Smooth muscle cell (in vitro differentiated cells): ENCODE measurements at regions not wholly inside any gene's neighbourhood (a gene's known extent, or its start where the extent isn't known, plus 50 kb on each side); places are given as distances from the start of the nearest gene placed in this dataset.
"Not testable (repeated sequence)": the region's sequence is repeated elsewhere in the genome, so short reads cannot be mapped to it uniquely, and the experiment has no call there.

ENCODE experiments used
- DNase-seq: peaks from one replicate; lab custom pipeline; 2025; ENCODE audit not compliant: unreplicated experiment; lab: John Stamatoyannopoulos, UW
- H2AFZ ChIP-seq: fragments of 200-600 bp; sonication (generic); 2 replicates; pipeline ENCODE4 v1.6.0; 2016; ENCODE audit warnings: antibody characterized with exemption, low read depth, mild to moderate bottlenecking
- H3F3A ChIP-seq: fragments of 200-600 bp; sonication (generic); 2 replicates; pipeline ENCODE4 v1.6.0; 2017; ENCODE audit warnings: antibody characterized with exemption, low read depth
- H3K27ac ChIP-seq: fragments of 200-600 bp; sonication (generic); 2 replicates; pipeline ENCODE4 v1.5.1; 2016; ENCODE audit warnings: low read depth, mild to moderate bottlenecking
- H3K27me3 ChIP-seq: fragments of 200-600 bp; sonication (generic); 2 replicates; pipeline ENCODE4 v1.6.1; 2016; ENCODE audit warnings: low read depth, mild to moderate bottlenecking
- H3K36me3 ChIP-seq: fragments of 200-600 bp; sonication (generic); 2 replicates; pipeline ENCODE4 v1.5.1; 2016; ENCODE audit warnings: low read depth
- H3K4me1 ChIP-seq: fragments of 200-600 bp; sonication (generic); 2 replicates; pipeline ENCODE4 v1.5.1; 2016; ENCODE audit warnings: low read depth
- H3K4me2 ChIP-seq: fragments of 200-600 bp; sonication (generic); 2 replicates; pipeline ENCODE4 v1.6.0; 2016; ENCODE audit warnings: mild to moderate bottlenecking
- H3K4me3 ChIP-seq: fragments of 200-600 bp; sonication (generic); 2 replicates; pipeline ENCODE4 v1.5.1; 2016; ENCODE audit warnings: mild to moderate bottlenecking
- H3K79me2 ChIP-seq: fragments of 200-600 bp; sonication (generic); 2 replicates; pipeline ENCODE4 v1.6.0; 2016; ENCODE audit warnings: low read depth, mild to moderate bottlenecking
- H3K9ac ChIP-seq: fragments of 200-600 bp; sonication (generic); 2 replicates; pipeline ENCODE4 v1.6.0; 2016; ENCODE audit warnings: low read depth
- H3K9me3 ChIP-seq: fragments of 200-600 bp; sonication (generic); replicated peaks from 2 replicates; pipeline ENCODE4 v1.5.1; 2016; ENCODE audit warnings: low read depth
- H4K20me1 ChIP-seq: fragments of 200-600 bp; sonication (generic); 2 replicates; pipeline ENCODE4 v1.6.0; 2016; ENCODE audit warnings: low read depth
- CTCF ChIP-seq: fragments of 200-600 bp; sonication (generic); IDR thresholded peaks from 2 replicates; pipeline ENCODE4 v1.5.1; 2017; ENCODE audit warnings: borderline replicate concordance, mild to moderate bottlenecking, antibody characterized with exemption; ENCODE audit not compliant: insufficient read depth, poor library complexity, severe bottlenecking
- WGBS: methylation state at CpG from one replicate; pipeline ENCODE4 v1.1.7; 2016; ENCODE audit warnings: low lambda C conversion rate; 5-methylcytosine and 5-hydroxymethylcytosine counted together

- Histone ChIP-seq H2AFZ (no peak overlapping the region), H3K79me2 (no peaks in the 10 kb centered on the region), H3K4me1 (no peaks in the 10 kb centered on the region), H3K9ac (no peak overlapping the region), H3F3A (no peaks in the 10 kb centered on the region), H3K9me3 (no peaks in the 10 kb centered on the region), H4K20me1 (no peaks in the 10 kb centered on the region), H3K27me3 (no peaks in the 10 kb centered on the region), H3K36me3 (no peaks in the 10 kb centered on the region), H3K27ac (no peak overlapping the region), H3K4me2 (no peak overlapping the region), H3K4me3 (no peak overlapping the region)
- WGBS, result 81% methylated on average over 6 of the region's 6 CpGs
- TF ChIP-seq CTCF, result no peak
- no peak for DNase-seq
These were observed 110.1 kb downstream of the TNFAIP3 start for GRCh38 chr6:137977206-137977605.

- Histone ChIP-seq H3K27ac (peak overlapping the region; percentile 40), H3K4me1 (no peaks in the 10 kb centered on the region), H3K36me3 (no peaks in the 10 kb centered on the region), H4K20me1 (no peaks in the 10 kb centered on the region), H3F3A (no peaks in the 10 kb centered on the region), H3K4me3 (no peak overlapping the region), H3K4me2 (no peak overlapping the region), H3K9me3 (no peaks in the 10 kb centered on the region), H2AFZ (no peak overlapping the region), H3K27me3 (no peaks in the 10 kb centered on the region), H3K9ac (no peak overlapping the region), H3K79me2 (no peaks in the 10 kb centered on the region)
- TF ChIP-seq CTCF, result no peak
- WGBS, result 80% methylated on average over 3 of the region's 3 CpGs
- no peak for DNase-seq
These were observed 110.8 kb downstream of the TNFAIP3 start for GRCh38 chr6:137977814-137978213.

GRCh38 chr6:137978252-137978896, 111.3 kb downstream of the TNFAIP3 start:
- no peaks in the 10 kb centered on the region for H4K20me1 ChIP-seq
- DNase-seq, result no peak
- no peak for TF ChIP-seq CTCF
- no peak overlapping the region for H3K9ac ChIP-seq
- H3K4me3 ChIP-seq, result no peak overlapping the region
- no peaks in the 10 kb centered on the region for H3K4me1 ChIP-seq
- WGBS, result 44% methylated on average over 8 of the region's 8 CpGs
- no peaks in the 10 kb centered on the region for H3K36me3 ChIP-seq
- no peaks in the 10 kb centered on the region for H3K27me3 ChIP-seq
- no peaks in the 10 kb centered on the region for H3K79me2 ChIP-seq
- no peak overlapping the region for H2AFZ ChIP-seq
- H3F3A ChIP-seq, result no peaks in the 10 kb centered on the region
- no peaks in the 10 kb centered on the region for H3K9me3 ChIP-seq
- H3K27ac ChIP-seq, result peak overlapping the region; percentile 54
- H3K4me2 ChIP-seq, result no peak overlapping the region

- WGBS, result 97% methylated on average over 6 of the region's 6 CpGs
- not testable (repeated sequence) for H3K27me3 ChIP-seq, H3K9me3 ChIP-seq, H3K27ac ChIP-seq, H4K20me1 ChIP-seq, H3K4me1 ChIP-seq, DNase-seq, H3F3A ChIP-seq, H3K4me2 ChIP-seq, H2AFZ ChIP-seq, H3K4me3 ChIP-seq, H3K36me3 ChIP-seq, H3K79me2 ChIP-seq, H3K9ac ChIP-seq
These were observed 112.2 kb downstream of the TNFAIP3 start for GRCh38 chr6:137979263-137979662.
